ENCODE measurements at regions not wholly inside any gene's neighbourhood (a gene's known extent, or its start where the extent isn't known, plus 50 kb on each side); places are given as distances from the start of the nearest gene placed in this dataset.

GRCh38 chr19:22472180-22472637 lies 50.1 kb upstream of the ZNF98 start:
- Histone ChIP-seq H3K27me3 (ENCODE audit: control insufficient read depth, low read length) (no peaks in the 10 kb centered on the region), H3K4me2 (ENCODE audit: low read length) (no peak overlapping the region), H3K9me2 (replicated peaks; ENCODE audit: control insufficient read depth, low read length) (no peaks in the 10 kb centered on the region), H3K9me3 (ENCODE audit: control insufficient read depth, insufficient read depth, low read length) (peaks cover 47% of the 10 kb centered on the region), H3K27ac (ENCODE audit: low read depth, low read length) (no peak overlapping the region), H4K20me1 (ENCODE audit: control insufficient read depth, insufficient read depth, low read depth, low read length) (no peaks in the 10 kb centered on the region), H3K36me3 (ENCODE audit: control insufficient read depth, low read length) (no peaks in the 10 kb centered on the region), H3K79me2 (ENCODE audit: control insufficient read depth, low read length) (no peaks in the 10 kb centered on the region), H3K4me3 (ENCODE audit: low read length) (no peak overlapping the region), H3F3A (ENCODE audit: control insufficient read depth, insufficient read depth) (no peaks in the 10 kb centered on the region), H3K4me1 (ENCODE audit: control insufficient read depth, low read length) (no peaks in the 10 kb centered on the region)
- TF ChIP-seq CTCF (IDR thresholded peaks at IDR 0.05; ENCODE audit: low read depth, low read length, poor library complexity, severe bottlenecking) (no peak), EZH2phosphoT487 (IDR thresholded peaks at IDR 0.05; ENCODE audit: borderline replicate concordance, low read length) (no peak)
